ENCODE measurements at regions not wholly inside any gene's neighbourhood (a gene's known extent, or its start where the extent isn't known, plus 50 kb on each side); places are given as distances from the start of the nearest gene placed in this dataset.
"Not testable (repeated sequence)": the region's sequence is repeated elsewhere in the genome, so short reads cannot be mapped to it uniquely, and the experiment has no call there.

GRCh38 chr7:88586890-88587289, 172.6 kb upstream of the ZNF804B start:
- Mint-ChIP-seq H3K27me3 (no peaks in the 10 kb centered on the region), H3K27ac (no peak overlapping the region), H3K9me3 (ENCODE audit: low read depth) (peaks cover 2% of the 10 kb centered on the region), H3K4me1 (ENCODE audit: low read depth) (peaks cover 27% of the 10 kb centered on the region), H3K4me3 (ENCODE audit: low read depth) (no peak overlapping the region), H3K36me3 (ENCODE audit: insufficient read depth) (no peaks in the 10 kb centered on the region)
- TF ChIP-seq CTCF (IDR thresholded peaks at IDR 0.05; ENCODE audit: unreplicated experiment): no peak
- DNase-seq (ENCODE audit: low spot score, unreplicated experiment): no peak

- Mint-ChIP-seq H3K27me3 (no peaks in the 10 kb centered on the region), H3K9me3 (ENCODE audit: low read depth) (peaks cover 2% of the 10 kb centered on the region), H3K4me3 (ENCODE audit: low read depth) (no peak overlapping the region), H3K36me3 (ENCODE audit: insufficient read depth) (no peaks in the 10 kb centered on the region), H3K4me1 (ENCODE audit: low read depth) (peaks cover 25% of the 10 kb centered on the region), H3K27ac (no peak overlapping the region)
- DNase-seq (ENCODE audit: low spot score, unreplicated experiment): no peak
- no peak for TF ChIP-seq CTCF (IDR thresholded peaks at IDR 0.05; ENCODE audit: unreplicated experiment)
Observed at GRCh38 chr7:88586219-88586618, 173.3 kb upstream of the ZNF804B start.

GRCh38 chr7:88576720-88577119, 182.8 kb upstream of the ZNF804B start:
- Mint-ChIP-seq H3K9me3 (ENCODE audit: low read depth) (no peaks in the 10 kb centered on the region), H3K36me3 (ENCODE audit: insufficient read depth) (no peaks in the 10 kb centered on the region), H3K4me3 (ENCODE audit: low read depth) (no peak overlapping the region), H3K27me3 (no peaks in the 10 kb centered on the region), H3K4me1 (ENCODE audit: low read depth) (peaks cover 3% of the 10 kb centered on the region), H3K27ac (no peak overlapping the region)
- TF ChIP-seq CTCF (IDR thresholded peaks at IDR 0.05; ENCODE audit: unreplicated experiment): no peak
- no peak for DNase-seq (ENCODE audit: low spot score, unreplicated experiment)

- Mint-ChIP-seq H3K4me3 (ENCODE audit: low read depth) (no peak overlapping the region), H3K27me3 (no peaks in the 10 kb centered on the region), H3K4me1 (ENCODE audit: low read depth) (peaks cover 7% of the 10 kb centered on the region), H3K27ac (no peak overlapping the region), H3K9me3 (ENCODE audit: low read depth) (no peaks in the 10 kb centered on the region), H3K36me3 (ENCODE audit: insufficient read depth) (no peaks in the 10 kb centered on the region)
- no peak for TF ChIP-seq CTCF (IDR thresholded peaks at IDR 0.05; ENCODE audit: unreplicated experiment)
- no peak for DNase-seq (ENCODE audit: low spot score, unreplicated experiment)
Observed at GRCh38 chr7:88566162-88566729, 193.3 kb upstream of the ZNF804B start.

GRCh38 chr7:88565401-88565800, 194.1 kb upstream of the ZNF804B start:
- TF ChIP-seq CTCF (IDR thresholded peaks at IDR 0.05; ENCODE audit: unreplicated experiment): no peak
- H3K27ac Mint-ChIP-seq: no peak overlapping the region
- no peak overlapping the region for H3K4me3 Mint-ChIP-seq (ENCODE audit: low read depth)
- peaks cover 7% of the 10 kb centered on the region for H3K4me1 Mint-ChIP-seq (ENCODE audit: low read depth)
- H3K36me3 Mint-ChIP-seq (ENCODE audit: insufficient read depth): no peaks in the 10 kb centered on the region
- DNase-seq (ENCODE audit: low spot score, unreplicated experiment): no peak
- no peaks in the 10 kb centered on the region for H3K27me3 Mint-ChIP-seq
- H3K9me3 Mint-ChIP-seq (ENCODE audit: low read depth): no peaks in the 10 kb centered on the region

GRCh38 chr7:88556441-88556840, 203.1 kb upstream of the ZNF804B start:
- not testable (repeated sequence) for DNase-seq (ENCODE audit: low spot score, unreplicated experiment); H3K27me3 Mint-ChIP-seq; H3K4me3 Mint-ChIP-seq (ENCODE audit: low read depth); H3K27ac Mint-ChIP-seq; H3K4me1 Mint-ChIP-seq (ENCODE audit: low read depth); H3K9me3 Mint-ChIP-seq (ENCODE audit: low read depth); H3K36me3 Mint-ChIP-seq (ENCODE audit: insufficient read depth)

- H3K9me3 Mint-ChIP-seq (ENCODE audit: low read depth); H3K36me3 Mint-ChIP-seq (ENCODE audit: insufficient read depth); H3K27me3 Mint-ChIP-seq; H3K4me1 Mint-ChIP-seq (ENCODE audit: low read depth); H3K27ac Mint-ChIP-seq; H3K4me3 Mint-ChIP-seq (ENCODE audit: low read depth); DNase-seq (ENCODE audit: low spot score, unreplicated experiment): not testable (repeated sequence)
Observed at GRCh38 chr7:88554847-88555246, 204.7 kb upstream of the ZNF804B start.
